K562 (cell line): ENCODE measurements at regions not wholly inside any gene's neighbourhood (a gene's known extent, or its start where the extent isn't known, plus 50 kb on each side); places are given as distances from the start of the nearest gene placed in this dataset.

Experiments
- ATAC-seq: fragments of 200-7000 bp; cut with Tn5 transposase; 3 replicates; pipeline ENCODE4 v1.9.1; 2020; ENCODE audit warnings: moderate library complexity
- BruUV-seq: library from RNA; stranded (reverse); fragments of 400-500 nt; replicated peaks from 2 replicates; lab custom pipeline; 2021; lab: Mats Ljungman, UMichigan
- CTCF ChIA-PET: fragments of 300-600 bp; formaldehyde crosslinking; extraction: SDS; loops from one replicate; lab custom pipeline; 2021; ENCODE audit warnings: low intra/inter-chr PET ratio; lab: Yijun Ruan, JAX
- POLR2A ChIA-PET: fragments of 300-600, 350-650 bp; sonication (Branson Sonifier 250); formaldehyde crosslinking; extraction: SDS; loops from one replicate; lab custom pipeline; 2021; ENCODE audit warnings: antibody characterized with exemption, inconsistent platforms; lab: Yijun Ruan, JAX
- DNase-seq, 4 experiments: peaks; one replicate each; pipeline versions ENCODE4 v3.0.0 to v3.0.0-alpha.2; 2011 to 2018; ENCODE audit warnings: low spot score in 3 of 4, mixed read lengths in 3 of 4; ENCODE audit errors: extremely low read depth in 1 of 4
- FAIRE-seq: peaks from 2 replicates; lab custom pipeline; 2011; peaks lifted over from hg19 to GRCh38; lab: Jason Lieb, UNC
- H2AFZ ChIP-seq: 2 replicates; pipeline ENCODE4 v1.6.0; 2011; ENCODE audit warnings: low read depth, low read length, control low read depth, inconsistent platforms
- H3K27ac ChIP-seq: fragments of 200-600 bp; 3 replicates; pipeline ENCODE4 v1.8.0; 2011; ENCODE audit warnings: low read depth, mild to moderate bottlenecking, control low read depth, inconsistent platforms, low read length, moderate library complexity, mixed read lengths; ENCODE audit errors: extremely low read depth
- H3K27me3 ChIP-seq, 2 experiments: fragments of 300-600 bp in 1 of 2; 2 replicates in 1 of 2; 3 replicates in 1 of 2; pipeline versions ENCODE4 v1.6.0 to v1.8.0; 2011; ENCODE audit warnings: inconsistent platforms in 2 of 2, low read length in 2 of 2, mild to moderate bottlenecking in 1 of 2, mixed read lengths in 1 of 2, moderate library complexity in 1 of 2; ENCODE audit not compliant: control insufficient read depth in 2 of 2, insufficient read depth in 2 of 2
- H3K36me3 ChIP-seq: fragments of 300-600 bp; 3 replicates; pipeline ENCODE4 v1.8.0; 2011; ENCODE audit warnings: mild to moderate bottlenecking, low read length, inconsistent platforms; ENCODE audit not compliant: control insufficient read depth, insufficient read depth
- H3K4me1 ChIP-seq, 2 experiments: fragments of 200-600 bp in 1 of 2; replicated peaks in 1 of 2; 2 replicates in 1 of 2; 3 replicates in 1 of 2; pipeline versions ENCODE4 v1.5.1 to v1.8.0; 2011; ENCODE audit warnings: inconsistent platforms in 2 of 2, low read length in 2 of 2, mild to moderate bottlenecking in 1 of 2, mixed read lengths in 1 of 2, moderate library complexity in 1 of 2; ENCODE audit not compliant: control insufficient read depth in 2 of 2, insufficient read depth in 2 of 2
- H3K4me2 ChIP-seq: 2 replicates; pipeline ENCODE4 v1.6.1; 2011; ENCODE audit warnings: low read length, control low read depth, inconsistent platforms, mixed read lengths; ENCODE audit not compliant: insufficient read depth
- H3K4me3 ChIP-seq: fragments of 200-600 bp; sonication (generic), shearing (Covaris generic); 2 replicates; pipeline ENCODE4 v1.5.1; 2016; ENCODE audit warnings: control low read depth, inconsistent platforms
- H3K79me2 ChIP-seq: fragments of 200-600 bp; 3 replicates; pipeline ENCODE4 v1.8.0; 2011; ENCODE audit warnings: low read length, inconsistent platforms; ENCODE audit not compliant: control insufficient read depth, insufficient read depth
- H3K9ac ChIP-seq, 2 experiments: 2 replicates each; pipeline versions ENCODE4 v1.6.0 to v1.6.1; 2011; ENCODE audit warnings: low read depth in 2 of 2, low read length in 2 of 2, control low read depth in 1 of 2, inconsistent platforms in 1 of 2, mild to moderate bottlenecking in 1 of 2, mixed read lengths in 1 of 2; ENCODE audit not compliant: insufficient read depth in 1 of 2
- H3K9me1 ChIP-seq: one replicate; pipeline ENCODE4 v1.6.0; 2011; ENCODE audit warnings: inconsistent platforms, mild to moderate bottlenecking, low read length, moderate library complexity; ENCODE audit not compliant: control insufficient read depth, insufficient read depth
- H3K9me3 ChIP-seq: replicated peaks from 2 replicates; pipeline ENCODE4 v1.5.1; 2011; ENCODE audit warnings: low read depth, low read length, inconsistent platforms; ENCODE audit not compliant: control insufficient read depth, insufficient read depth
- H4K20me1 ChIP-seq: replicated peaks from 2 replicates; pipeline ENCODE4 v1.6.1; 2011; ENCODE audit warnings: low read length, inconsistent platforms, mixed read lengths; ENCODE audit not compliant: control insufficient read depth, insufficient read depth
- BRF1 ChIP-seq: IDR thresholded peaks from 3 replicates; pipeline ENCODE4 v1.6.1; 2011; ENCODE audit warnings: borderline replicate concordance, mild to moderate bottlenecking; ENCODE audit not compliant: insufficient read length; ENCODE audit errors: extremely low read depth
- CCNT2 ChIP-seq: IDR thresholded peaks from 2 replicates; pipeline ENCODE4 v1.6.1; 2011; ENCODE audit warnings: borderline replicate concordance, low read depth, mild to moderate bottlenecking, moderate library complexity, mixed read lengths, low read length; ENCODE audit not compliant: insufficient read length; ENCODE audit errors: extremely low read depth
- CGGBP1 ChIP-seq: fragments of 250-450 bp; sonication (Bioruptor Pico); IDR thresholded peaks from 2 replicates; pipeline ENCODE4 v1.9.0; 2021; ENCODE audit warnings: mild to moderate bottlenecking
- CREBBP ChIP-seq: IDR thresholded peaks from one replicate; pipeline ENCODE4 v1.6.1; 2012; ENCODE audit warnings: low read depth, mild to moderate bottlenecking, control low read depth, inconsistent platforms, low read length
- FOSL1 ChIP-seq: fragments of 200-800 bp; sonication (Bioruptor generic); conservative IDR thresholded peaks from 2 replicates; pipeline ENCODE4 v1.6.1; 2016; ENCODE audit warnings: missing genetic modification characterization, missing compliant biosample characterization
- FOXK2 ChIP-seq, 2 experiments: fragments of 450-650 bp; IDR thresholded peaks in 1 of 2; conservative IDR thresholded peaks in 1 of 2; 2 replicates each; pipeline ENCODE4 v1.6.1; 2016; ENCODE audit warnings: low read depth in 2 of 2, mild to moderate bottlenecking in 1 of 2
- FOXP1 ChIP-seq: sonication (generic); formaldehyde crosslinking; IDR thresholded peaks from 2 replicates; pipeline ENCODE4 v1.8.0; 2022; ENCODE audit warnings: mild to moderate bottlenecking, missing genetic modification reagents
- KAT8 ChIP-seq: fragments of 450-650 bp; IDR thresholded peaks from 2 replicates; pipeline ENCODE4 v1.6.1; 2016; ENCODE audit warnings: low read depth, mild to moderate bottlenecking
- KHSRP ChIP-seq: fragments of 450-650 bp; IDR thresholded peaks from 2 replicates; pipeline ENCODE4 v1.6.1; 2017
- MTA1 ChIP-seq: fragments of 450-650 bp; IDR thresholded peaks from 2 replicates; pipeline ENCODE4 v1.6.1; 2017; ENCODE audit warnings: borderline replicate concordance
- SETDB1 ChIP-seq: IDR thresholded peaks from one replicate; pipeline ENCODE4 v1.6.1; 2012; ENCODE audit warnings: low read length, control low read depth, inconsistent platforms
- ZBTB9 ChIP-seq: fragments of 450-650 bp; formaldehyde crosslinking; IDR thresholded peaks from 2 replicates; pipeline ENCODE4 v1.4.0; 2020; ENCODE audit warnings: mild to moderate bottlenecking, moderate library complexity
- ZNF143 ChIP-seq: sonication (generic); formaldehyde crosslinking; IDR thresholded peaks from 2 replicates; pipeline ENCODE4 v1.9.0; 2022; ENCODE audit warnings: mild to moderate bottlenecking, missing genetic modification reagents
- ZNF778 ChIP-seq: fragments of 450-650 bp; formaldehyde crosslinking; IDR thresholded peaks from 2 replicates; pipeline ENCODE4 v1.4.0; 2020; ENCODE audit warnings: mild to moderate bottlenecking, moderate library complexity
- in situ Hi-C: fragments of 300-500 bp; cut with MboI; formaldehyde crosslinking; loops from 4 replicates; pipeline ENCODE4 v1.15.0; 2018; ENCODE audit warnings: inconsistent platforms, mixed read lengths
- intact Hi-C: fragments of 100-400 bp; cut with micrococcal nuclease; formaldehyde crosslinking; loops from 2 replicates; pipeline ENCODE4 v1.14.2; 2022
- TF ChIP-seq, protein P1 (sequence below): fragments of 450-650 bp; IDR thresholded peaks from 2 replicates; pipeline ENCODE4 v1.6.1; 2014; ENCODE audit warnings: low read depth, mild to moderate bottlenecking, moderate library complexity, borderline replicate concordance
- TF ChIP-seq, protein P2 (sequence below): sonication (generic); formaldehyde crosslinking; IDR thresholded peaks from 2 replicates; pipeline ENCODE4 v1.8.0; 2022; ENCODE audit warnings: mild to moderate bottlenecking, missing genetic modification reagents

- BruUV-seq: no TSS peak
- ChIA-PET POLR2A (no interaction called here), CTCF (no interaction called here)
Observed at GRCh38 chr7:84317536-84317935, 122.9 kb upstream of the SEMA3A start.

More at GRCh38 chr7:84317536-84317935, 122.9 kb upstream of the SEMA3A start:
- H3K9me3 ChIP-seq: no peaks in the 10 kb centered on the region; the same call in 1 of the 2 replicates
- no peaks in the 10 kb centered on the region for H3K36me3 ChIP-seq
- H3K4me3 ChIP-seq: no peak overlapping the region
- FAIRE-seq (no peak), DNase-seq (no peak), ATAC-seq (no peak)
- H3K27ac ChIP-seq: no peak overlapping the region
- no peaks in the 10 kb centered on the region for H4K20me1 ChIP-seq
- in situ Hi-C loops: no loop called here
- no peaks in the 10 kb centered on the region for H3K9me1 ChIP-seq
- H3K4me1 ChIP-seq: no peaks in the 10 kb centered on the region
- intact Hi-C loops: no loop called here
- no peak overlapping the region for H3K4me2 ChIP-seq
- no peaks in the 10 kb centered on the region for H3K79me2 ChIP-seq
- no peak for TF ChIP-seq MTA1
- TF ChIP-seq, protein P1, sequence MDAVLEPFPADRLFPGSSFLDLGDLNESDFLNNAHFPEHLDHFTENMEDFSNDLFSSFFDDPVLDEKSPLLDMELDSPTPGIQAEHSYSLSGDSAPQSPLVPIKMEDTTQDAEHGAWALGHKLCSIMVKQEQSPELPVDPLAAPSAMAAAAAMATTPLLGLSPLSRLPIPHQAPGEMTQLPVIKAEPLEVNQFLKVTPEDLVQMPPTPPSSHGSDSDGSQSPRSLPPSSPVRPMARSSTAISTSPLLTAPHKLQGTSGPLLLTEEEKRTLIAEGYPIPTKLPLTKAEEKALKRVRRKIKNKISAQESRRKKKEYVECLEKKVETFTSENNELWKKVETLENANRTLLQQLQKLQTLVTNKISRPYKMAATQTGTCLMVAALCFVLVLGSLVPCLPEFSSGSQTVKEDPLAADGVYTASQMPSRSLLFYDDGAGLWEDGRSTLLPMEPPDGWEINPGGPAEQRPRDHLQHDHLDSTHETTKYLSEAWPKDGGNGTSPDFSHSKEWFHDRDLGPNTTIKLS: no peak
- TF ChIP-seq FOXP1 (CRISPR knock-in tag): no peak
- TF ChIP-seq BRF1: no peak
- TF ChIP-seq CREBBP: no peak
- no peak for TF ChIP-seq ZBTB9
- TF ChIP-seq, protein P2, sequence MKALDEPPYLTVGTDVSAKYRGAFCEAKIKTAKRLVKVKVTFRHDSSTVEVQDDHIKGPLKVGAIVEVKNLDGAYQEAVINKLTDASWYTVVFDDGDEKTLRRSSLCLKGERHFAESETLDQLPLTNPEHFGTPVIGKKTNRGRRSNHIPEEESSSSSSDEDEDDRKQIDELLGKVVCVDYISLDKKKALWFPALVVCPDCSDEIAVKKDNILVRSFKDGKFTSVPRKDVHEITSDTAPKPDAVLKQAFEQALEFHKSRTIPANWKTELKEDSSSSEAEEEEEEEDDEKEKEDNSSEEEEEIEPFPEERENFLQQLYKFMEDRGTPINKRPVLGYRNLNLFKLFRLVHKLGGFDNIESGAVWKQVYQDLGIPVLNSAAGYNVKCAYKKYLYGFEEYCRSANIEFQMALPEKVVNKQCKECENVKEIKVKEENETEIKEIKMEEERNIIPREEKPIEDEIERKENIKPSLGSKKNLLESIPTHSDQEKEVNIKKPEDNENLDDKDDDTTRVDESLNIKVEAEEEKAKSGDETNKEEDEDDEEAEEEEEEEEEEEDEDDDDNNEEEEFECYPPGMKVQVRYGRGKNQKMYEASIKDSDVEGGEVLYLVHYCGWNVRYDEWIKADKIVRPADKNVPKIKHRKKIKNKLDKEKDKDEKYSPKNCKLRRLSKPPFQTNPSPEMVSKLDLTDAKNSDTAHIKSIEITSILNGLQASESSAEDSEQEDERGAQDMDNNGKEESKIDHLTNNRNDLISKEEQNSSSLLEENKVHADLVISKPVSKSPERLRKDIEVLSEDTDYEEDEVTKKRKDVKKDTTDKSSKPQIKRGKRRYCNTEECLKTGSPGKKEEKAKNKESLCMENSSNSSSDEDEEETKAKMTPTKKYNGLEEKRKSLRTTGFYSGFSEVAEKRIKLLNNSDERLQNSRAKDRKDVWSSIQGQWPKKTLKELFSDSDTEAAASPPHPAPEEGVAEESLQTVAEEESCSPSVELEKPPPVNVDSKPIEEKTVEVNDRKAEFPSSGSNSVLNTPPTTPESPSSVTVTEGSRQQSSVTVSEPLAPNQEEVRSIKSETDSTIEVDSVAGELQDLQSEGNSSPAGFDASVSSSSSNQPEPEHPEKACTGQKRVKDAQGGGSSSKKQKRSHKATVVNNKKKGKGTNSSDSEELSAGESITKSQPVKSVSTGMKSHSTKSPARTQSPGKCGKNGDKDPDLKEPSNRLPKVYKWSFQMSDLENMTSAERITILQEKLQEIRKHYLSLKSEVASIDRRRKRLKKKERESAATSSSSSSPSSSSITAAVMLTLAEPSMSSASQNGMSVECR (CRISPR knock-in tag): no peak
- no peak for TF ChIP-seq SETDB1
- no peak for TF ChIP-seq CGGBP1 (CRISPR knock-in tag)
- no peak for TF ChIP-seq KHSRP
- no peak for TF ChIP-seq ZNF778
- TF ChIP-seq ZNF143: no peak
- TF ChIP-seq CCNT2: no peak
- no peak for TF ChIP-seq KAT8
- no peak for TF ChIP-seq FOXK2 (conservative IDR thresholded peaks at IDR 0.05 in 1 of 2, IDR thresholded peaks at IDR 0.05 in 1 of 2; ENCODE audit: low read depth in 2 of 2)
- no peak for TF ChIP-seq FOSL1
- no peak overlapping the region for H2AFZ ChIP-seq
- H3K27me3 ChIP-seq: no peaks in the 10 kb centered on the region
- no peak overlapping the region for H3K9ac ChIP-seq
